Gastroesophageal sphincter (tissue), 3 donors: ENCODE measurements at regions not wholly inside any gene's neighbourhood (a gene's known extent, or its start where the extent isn't known, plus 50 kb on each side); places are given as distances from the start of the nearest gene placed in this dataset.

Experiments used
- CTCF ChIP-seq, 4 experiments: fragments of 200-600 bp in 2 of 4; fragments of 450-650 bp in 2 of 4; sonication (generic) in 1 of 4; IDR thresholded peaks; one replicate each; pipeline ENCODE4 v1.5.1; 2017 to 2019; ENCODE audit warnings: antibody characterized with exemption in 4 of 4, mild to moderate bottlenecking in 2 of 4, moderate library complexity in 2 of 4
- EP300 ChIP-seq: sonication (generic); formaldehyde crosslinking; IDR thresholded peaks from one replicate; pipeline ENCODE4 v1.6.1; 2017; ENCODE audit warnings: antibody characterized with exemption, mild to moderate bottlenecking
- POLR2A ChIP-seq, 2 donors: fragments of 450-650 bp; IDR thresholded peaks; one replicate each; pipeline ENCODE4 v1.6.1; 2017; ENCODE audit warnings: antibody characterized with exemption in 2 of 2, mild to moderate bottlenecking in 2 of 2, moderate library complexity in 1 of 2
- POLR2AphosphoS5 ChIP-seq: sonication (generic); formaldehyde crosslinking; IDR thresholded peaks from one replicate; pipeline ENCODE4 v1.6.1; 2017; ENCODE audit warnings: antibody characterized with exemption

- no peak for TF ChIP-seq CTCF (IDR thresholded peaks at IDR 0.05)
- no peak for TF ChIP-seq POLR2A (IDR thresholded peaks at IDR 0.05)
- TF ChIP-seq EP300, result no peak
- TF ChIP-seq POLR2AphosphoS5, result no peak
These were observed 159.7 kb upstream of the SHISA6 start for GRCh38 chr17:11081342-11081741.
